Stimulated activated CD4-positive, alpha-beta T cell treated with anti-CD3 and anti-CD28 coated beads, Interleukin-4, amount 100 ng/mL, for 24 hours (primary cell): ENCODE measurements at regions not wholly inside any gene's neighbourhood (a gene's known extent, or its start where the extent isn't known, plus 50 kb on each side); places are given as distances from the start of the nearest gene placed in this dataset.
"Not testable (repeated sequence)": the region's sequence is repeated elsewhere in the genome, so short reads cannot be mapped to it uniquely, and the experiment has no call there.

Experiments used
- DNase-seq: peaks from one replicate; pipeline ENCODE4 v3.0.0-alpha.2; 2020

DNA sequence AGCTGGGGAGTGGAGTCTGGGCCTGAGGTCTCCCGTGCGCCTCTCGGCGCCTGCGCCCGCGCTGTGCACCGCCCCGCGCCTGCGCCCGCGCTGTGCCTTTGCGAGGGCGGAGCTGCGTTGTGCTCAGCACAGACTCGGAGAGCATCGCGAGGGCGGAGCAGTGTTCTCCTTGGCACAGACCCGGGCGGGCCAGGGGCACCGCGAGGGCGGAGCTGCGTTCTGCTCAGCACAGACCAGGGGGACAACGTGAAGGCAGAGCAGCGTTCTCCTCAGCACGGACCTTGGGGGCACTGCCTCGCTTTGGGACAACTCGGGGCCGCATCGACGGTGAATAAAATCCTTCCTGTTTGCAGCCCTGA is 2968.4 kb downstream of the RPIA start:
- not testable (repeated sequence) for DNase-seq

DNA sequence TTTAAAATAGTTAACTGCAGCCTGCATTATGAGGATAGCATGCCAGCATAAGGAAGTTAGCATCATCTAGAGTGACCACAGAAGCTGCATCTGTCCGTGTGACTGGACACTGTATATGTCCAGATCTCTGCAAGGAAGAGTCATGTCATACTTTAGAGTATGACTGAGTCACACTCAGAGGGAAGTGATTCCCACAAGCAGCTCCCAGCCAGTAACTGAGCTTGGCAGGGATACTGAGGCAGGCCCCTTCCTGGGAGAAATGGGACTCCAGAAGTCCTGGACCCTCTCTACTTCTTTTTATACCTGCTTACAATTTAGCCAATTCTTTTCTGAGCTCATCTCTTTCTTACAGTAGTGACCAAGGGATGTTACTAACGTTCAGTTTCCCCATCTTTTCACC is 2975.9 kb downstream of the RPIA start:
- not testable (repeated sequence) for DNase-seq

- not testable (repeated sequence) for DNase-seq
These were observed 2994.1 kb downstream of the RPIA start for GRCh38 chr2:91685541-91685940.

GRCh38 chr2:91686046-91686445 is 2994.6 kb downstream of the RPIA start:
- DNase-seq: not testable (repeated sequence)
